ENCODE measurements at regions not wholly inside any gene's neighbourhood (a gene's known extent, or its start where the extent isn't known, plus 50 kb on each side); places are given as distances from the start of the nearest gene placed in this dataset.

DNA sequence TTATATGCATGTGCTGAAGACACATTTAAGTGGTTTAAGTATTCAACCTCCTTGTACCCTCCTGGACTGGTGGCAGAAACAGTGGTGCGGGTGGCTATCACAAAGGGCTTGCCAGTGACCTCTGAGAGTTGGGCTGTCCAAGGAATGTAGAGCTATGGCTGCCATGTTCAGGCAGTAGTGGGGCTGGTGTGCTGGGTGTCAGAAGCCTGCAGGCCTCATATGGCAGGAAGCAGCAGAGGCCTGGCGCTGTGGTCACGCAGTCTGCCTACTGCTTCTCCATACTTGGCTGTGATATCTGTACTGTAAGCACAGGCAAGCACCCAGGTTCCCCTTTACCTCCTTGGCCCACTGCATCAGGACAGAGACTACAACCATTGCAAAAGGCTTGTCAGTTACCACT lies 870.0 kb downstream of the LRRIQ3 start:
- no peaks in the 10 kb centered on the region for H3K27me3 ChIP-seq (ENCODE audit: insufficient read depth, low read length, poor library complexity)
- H4K20me1 ChIP-seq (ENCODE audit: insufficient read depth, low read length), result no peaks in the 10 kb centered on the region
- TF ChIP-seq EZH2 (IDR thresholded peaks at IDR 0.05; ENCODE audit: borderline replicate concordance, low read depth, low read length, severe bottlenecking), result no peak
- TF ChIP-seq, protein P1, sequence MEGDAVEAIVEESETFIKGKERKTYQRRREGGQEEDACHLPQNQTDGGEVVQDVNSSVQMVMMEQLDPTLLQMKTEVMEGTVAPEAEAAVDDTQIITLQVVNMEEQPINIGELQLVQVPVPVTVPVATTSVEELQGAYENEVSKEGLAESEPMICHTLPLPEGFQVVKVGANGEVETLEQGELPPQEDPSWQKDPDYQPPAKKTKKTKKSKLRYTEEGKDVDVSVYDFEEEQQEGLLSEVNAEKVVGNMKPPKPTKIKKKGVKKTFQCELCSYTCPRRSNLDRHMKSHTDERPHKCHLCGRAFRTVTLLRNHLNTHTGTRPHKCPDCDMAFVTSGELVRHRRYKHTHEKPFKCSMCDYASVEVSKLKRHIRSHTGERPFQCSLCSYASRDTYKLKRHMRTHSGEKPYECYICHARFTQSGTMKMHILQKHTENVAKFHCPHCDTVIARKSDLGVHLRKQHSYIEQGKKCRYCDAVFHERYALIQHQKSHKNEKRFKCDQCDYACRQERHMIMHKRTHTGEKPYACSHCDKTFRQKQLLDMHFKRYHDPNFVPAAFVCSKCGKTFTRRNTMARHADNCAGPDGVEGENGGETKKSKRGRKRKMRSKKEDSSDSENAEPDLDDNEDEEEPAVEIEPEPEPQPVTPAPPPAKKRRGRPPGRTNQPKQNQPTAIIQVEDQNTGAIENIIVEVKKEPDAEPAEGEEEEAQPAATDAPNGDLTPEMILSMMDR (IDR thresholded peaks at IDR 0.05; ENCODE audit: borderline replicate concordance, extremely low read depth, low read length, poor library complexity, severe bottlenecking), result no peak
- H3K9ac ChIP-seq (ENCODE audit: low read depth, low read length), result no peak overlapping the region
- H3K27ac ChIP-seq (ENCODE audit: low read length), result no peak overlapping the region
- no peak overlapping the region for H2AFZ ChIP-seq (ENCODE audit: low read depth, low read length)
- no peaks in the 10 kb centered on the region for H3K36me3 ChIP-seq (ENCODE audit: insufficient read depth, low read length)
- DNase-seq (no peak), ATAC-seq (ENCODE audit: insufficient read depth, low read depth) (peak; percentile 47; the same call in 1 of the 3 replicates)
- H3K9me3 ChIP-seq (ENCODE audit: insufficient read depth, low read length, severe bottlenecking), result no peaks in the 10 kb centered on the region
- no peaks in the 10 kb centered on the region for H3K4me1 ChIP-seq (ENCODE audit: insufficient read depth, low read length)
- no peak overlapping the region for H3K4me3 ChIP-seq (ENCODE audit: low read depth in 1 of 2, low read length in 2 of 2)
- no peak overlapping the region for H3K4me2 ChIP-seq (ENCODE audit: insufficient read depth, low read length)
- H3K79me2 ChIP-seq (ENCODE audit: insufficient read depth, low read length), result no peaks in the 10 kb centered on the region

DNA sequence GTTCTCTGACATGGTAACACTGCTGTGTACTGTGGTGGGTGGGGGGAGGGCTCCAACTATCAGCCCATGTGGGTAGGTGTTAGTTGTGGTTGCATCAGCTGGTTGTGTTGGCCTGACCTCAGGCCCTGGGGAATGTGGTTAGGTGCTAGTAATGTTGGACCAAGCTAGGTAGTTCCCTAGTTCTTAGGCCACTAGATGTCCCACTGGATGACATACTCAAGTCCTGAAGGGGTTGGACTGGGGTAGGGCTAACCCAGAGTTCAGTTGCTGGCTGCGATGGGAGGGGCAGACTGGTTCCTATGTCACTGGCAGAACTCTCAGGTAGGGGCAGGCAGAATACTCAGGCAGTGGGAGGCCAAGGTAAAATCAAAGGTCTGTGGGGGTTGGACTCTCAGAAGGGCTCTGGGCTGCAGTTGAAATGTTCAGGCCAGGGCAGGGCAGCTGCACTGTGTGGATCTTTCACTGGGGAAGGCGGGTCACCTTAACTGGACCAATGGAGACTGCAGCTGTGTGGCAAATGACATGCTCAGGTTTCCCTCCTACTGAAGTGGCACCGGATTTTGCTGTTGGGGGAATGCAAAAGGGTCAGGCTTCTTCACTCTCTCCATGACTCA lies 870.7 kb downstream of the LRRIQ3 start:
- peak; percentile 53; the same call in 2 of the 3 replicates for ATAC-seq (ENCODE audit: insufficient read depth, low read depth)
- no peak for DNase-seq
- Histone ChIP-seq H3K4me3 (ENCODE audit: low read depth in 1 of 2, low read length in 2 of 2) (no peak overlapping the region), H3K4me1 (ENCODE audit: insufficient read depth, low read length) (no peaks in the 10 kb centered on the region), H3K9me3 (ENCODE audit: insufficient read depth, low read length, severe bottlenecking) (no peaks in the 10 kb centered on the region), H3K36me3 (ENCODE audit: insufficient read depth, low read length) (no peaks in the 10 kb centered on the region), H3K4me2 (ENCODE audit: insufficient read depth, low read length) (no peak overlapping the region), H2AFZ (ENCODE audit: low read depth, low read length) (no peak overlapping the region), H4K20me1 (ENCODE audit: insufficient read depth, low read length) (no peaks in the 10 kb centered on the region), H3K79me2 (ENCODE audit: insufficient read depth, low read length) (no peaks in the 10 kb centered on the region), H3K27me3 (ENCODE audit: insufficient read depth, low read length, poor library complexity) (no peaks in the 10 kb centered on the region), H3K9ac (ENCODE audit: low read depth, low read length) (no peak overlapping the region), H3K27ac (ENCODE audit: low read length) (no peak overlapping the region)
- TF ChIP-seq EZH2 (IDR thresholded peaks at IDR 0.05; ENCODE audit: borderline replicate concordance, low read depth, low read length, severe bottlenecking), result no peak
- TF ChIP-seq, protein P1 (IDR thresholded peaks at IDR 0.05; ENCODE audit: borderline replicate concordance, extremely low read depth, low read length, poor library complexity, severe bottlenecking), result no peak

DNA sequence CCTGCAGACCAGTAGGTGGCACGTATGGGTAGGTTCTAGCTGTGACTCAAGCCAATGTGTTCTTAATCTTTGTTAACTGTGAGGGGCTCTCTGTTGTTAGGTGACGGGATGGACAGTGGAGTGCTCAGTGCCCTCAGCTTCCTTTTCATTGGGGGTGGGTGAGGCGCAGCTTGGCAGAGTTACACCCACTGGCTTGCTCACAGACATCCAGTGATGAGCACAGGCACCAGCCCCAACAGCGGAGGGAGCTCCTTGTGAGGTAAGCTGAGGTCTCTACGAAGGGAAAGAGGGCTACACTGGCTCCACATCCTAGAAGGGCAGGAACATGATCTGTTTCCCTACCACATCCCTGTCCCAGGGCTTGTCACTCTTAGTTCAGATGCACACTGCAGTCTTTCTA lies 871.3 kb downstream of the LRRIQ3 start:
- no peak overlapping the region for H3K4me3 ChIP-seq (ENCODE audit: low read depth in 1 of 2, low read length in 2 of 2)
- no peaks in the 10 kb centered on the region for H4K20me1 ChIP-seq (ENCODE audit: insufficient read depth, low read length)
- DNase-seq (no peak), ATAC-seq (ENCODE audit: insufficient read depth, low read depth) (no peak)
- H3K4me2 ChIP-seq (ENCODE audit: insufficient read depth, low read length), result no peak overlapping the region
- H3K36me3 ChIP-seq (ENCODE audit: insufficient read depth, low read length), result no peaks in the 10 kb centered on the region
- H3K4me1 ChIP-seq (ENCODE audit: insufficient read depth, low read length), result no peaks in the 10 kb centered on the region
- H3K9ac ChIP-seq (ENCODE audit: low read depth, low read length), result no peak overlapping the region
- no peaks in the 10 kb centered on the region for H3K27me3 ChIP-seq (ENCODE audit: insufficient read depth, low read length, poor library complexity)
- no peaks in the 10 kb centered on the region for H3K9me3 ChIP-seq (ENCODE audit: insufficient read depth, low read length, severe bottlenecking)
- TF ChIP-seq, protein P1 (IDR thresholded peaks at IDR 0.05; ENCODE audit: borderline replicate concordance, extremely low read depth, low read length, poor library complexity, severe bottlenecking), result no peak
- TF ChIP-seq EZH2 (IDR thresholded peaks at IDR 0.05; ENCODE audit: borderline replicate concordance, low read depth, low read length, severe bottlenecking), result no peak
- no peak overlapping the region for H2AFZ ChIP-seq (ENCODE audit: low read depth, low read length)
- no peak overlapping the region for H3K27ac ChIP-seq (ENCODE audit: low read length)
- no peaks in the 10 kb centered on the region for H3K79me2 ChIP-seq (ENCODE audit: insufficient read depth, low read length)
